Gastroesophageal sphincter (tissue), 4 donors: ENCODE measurements at regions not wholly inside any gene's neighbourhood (a gene's known extent, or its start where the extent isn't known, plus 50 kb on each side); places are given as distances from the start of the nearest gene placed in this dataset.

Experiments
- ATAC-seq: fragments of 150-250 bp; one replicate; pipeline ENCODE4 v1.9.1; 2016; ENCODE audit warnings: mild to moderate bottlenecking, moderate library complexity
- H3K27ac ChIP-seq, 4 donors: fragments of 200-600 bp; sonication (generic) in 3 of 4; 1 replicate in 3 of 4; 2 replicates in 1 of 4; pipeline ENCODE4 v1.5.1; 2016 to 2019
- H3K27me3 ChIP-seq: fragments of 200-600 bp; sonication (generic); one replicate; pipeline ENCODE4 v1.5.1; 2019
- H3K36me3 ChIP-seq, 2 donors: fragments of 200-600 bp; sonication (generic); one replicate each; pipeline ENCODE4 v1.5.1; 2019; ENCODE audit warnings: control low read depth in 1 of 2
- H3K4me1 ChIP-seq, 3 donors: fragments of 200-600 bp; sonication (generic); 1 replicate in 2 of 3; 2 replicates in 1 of 3; pipeline ENCODE4 v1.5.1; 2016 to 2019; ENCODE audit warnings: control low read depth in 2 of 3
- H3K4me3 ChIP-seq, 2 donors: fragments of 200-600 bp; sonication (generic); one replicate each; pipeline ENCODE4 v1.5.1; 2019; ENCODE audit warnings: mild to moderate bottlenecking in 1 of 2, moderate library complexity in 1 of 2
- H3K9me3 ChIP-seq, 3 donors: fragments of 200-600 bp; sonication (generic); one replicate each; pipeline ENCODE4 v1.5.1; 2017 to 2019; ENCODE audit warnings: control low read depth in 2 of 3
- CTCF ChIP-seq, 4 experiments: fragments of 200-600 bp in 2 of 4; fragments of 450-650 bp in 2 of 4; sonication (generic) in 1 of 4; IDR thresholded peaks; one replicate each; pipeline ENCODE4 v1.5.1; 2017 to 2019; ENCODE audit warnings: antibody characterized with exemption in 4 of 4, mild to moderate bottlenecking in 2 of 4, moderate library complexity in 2 of 4
- EP300 ChIP-seq: sonication (generic); formaldehyde crosslinking; IDR thresholded peaks from one replicate; pipeline ENCODE4 v1.6.1; 2017; ENCODE audit warnings: antibody characterized with exemption, mild to moderate bottlenecking
- POLR2A ChIP-seq, 2 donors: fragments of 450-650 bp; IDR thresholded peaks; one replicate each; pipeline ENCODE4 v1.6.1; 2017; ENCODE audit warnings: antibody characterized with exemption in 2 of 2, mild to moderate bottlenecking in 2 of 2, moderate library complexity in 1 of 2
- POLR2AphosphoS5 ChIP-seq: sonication (generic); formaldehyde crosslinking; IDR thresholded peaks from one replicate; pipeline ENCODE4 v1.6.1; 2017; ENCODE audit warnings: antibody characterized with exemption
- WGBS, 2 donors: methylation state at CpG; one replicate each; pipeline ENCODE4 v1.1.5; 2018; ENCODE audit warnings: low coverage in 1 of 2; 5-methylcytosine and 5-hydroxymethylcytosine counted together

DNA sequence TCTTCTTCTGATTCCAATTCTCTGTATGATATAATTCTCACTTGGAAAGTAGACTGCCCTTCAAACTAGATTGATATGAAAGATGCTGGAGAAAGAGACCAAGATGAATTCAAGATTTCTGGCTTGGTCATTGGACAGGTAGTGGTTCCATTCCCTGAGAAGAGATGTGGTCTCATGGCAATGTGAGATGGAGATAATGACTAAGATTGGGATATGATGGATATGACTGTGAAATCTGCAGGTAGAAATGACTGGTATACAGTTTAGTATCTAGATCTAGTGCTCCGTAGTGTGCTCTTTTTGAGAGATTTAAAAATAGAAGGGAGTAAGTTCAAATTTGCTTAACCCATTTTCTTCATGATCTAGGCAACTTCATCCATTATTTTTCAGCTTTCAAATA lies 425.4 kb upstream of the TRIB2 start:
- no peaks in the 10 kb centered on the region for H3K4me1 ChIP-seq
- H3K27ac ChIP-seq: no peak overlapping the region
- TF ChIP-seq CTCF (IDR thresholded peaks at IDR 0.05) (no peak), POLR2AphosphoS5 (no peak), POLR2A (IDR thresholded peaks at IDR 0.05) (no peak), EP300 (no peak)
- H3K27me3 ChIP-seq: no peaks in the 10 kb centered on the region
- ATAC-seq: no peak
- no peaks in the 10 kb centered on the region for H3K9me3 ChIP-seq
- no peak overlapping the region for H3K4me3 ChIP-seq
- no peaks in the 10 kb centered on the region for H3K36me3 ChIP-seq
- WGBS, 2 donors: 78 to 80% methylated on average over 1 of the region's 1 CpG

GRCh38 chr2:12293874-12294273 lies 422.9 kb upstream of the TRIB2 start:
- H3K4me1 ChIP-seq: no peaks in the 10 kb centered on the region
- whole genome bisulfite sequencing, 2 donors: 90 to 100% methylated on average over 1 of the region's 1 CpG
- H3K36me3 ChIP-seq: no peaks in the 10 kb centered on the region
- no peaks in the 10 kb centered on the region for H3K27me3 ChIP-seq
- H3K4me3 ChIP-seq: no peak overlapping the region
- no peak overlapping the region for H3K27ac ChIP-seq
- TF ChIP-seq EP300 (no peak), CTCF (IDR thresholded peaks at IDR 0.05) (no peak)
- no peak for ATAC-seq
- no peaks in the 10 kb centered on the region for H3K9me3 ChIP-seq

- H3K27me3 ChIP-seq: no peaks in the 10 kb centered on the region
- no peaks in the 10 kb centered on the region for H3K9me3 ChIP-seq
- no peak overlapping the region for H3K4me3 ChIP-seq
- 92 to 100% methylated on average over 2 to 4 of the region's 4 CpGs for WGBS, 2 donors
- H3K4me1 ChIP-seq: peaks cover 0 to 12% (median 12%) of the 10 kb centered on the region in 3 donors
- TF ChIP-seq POLR2A (IDR thresholded peaks at IDR 0.05): no peak
- no peak for TF ChIP-seq EP300
- TF ChIP-seq POLR2AphosphoS5: no peak
- no peak for TF ChIP-seq CTCF (IDR thresholded peaks at IDR 0.05)
- H3K36me3 ChIP-seq: no peaks in the 10 kb centered on the region
- ATAC-seq: no peak
- no peak overlapping the region for H3K27ac ChIP-seq
Observed at GRCh38 chr2:12295856-12296519, 420.7 kb upstream of the TRIB2 start.

DNA sequence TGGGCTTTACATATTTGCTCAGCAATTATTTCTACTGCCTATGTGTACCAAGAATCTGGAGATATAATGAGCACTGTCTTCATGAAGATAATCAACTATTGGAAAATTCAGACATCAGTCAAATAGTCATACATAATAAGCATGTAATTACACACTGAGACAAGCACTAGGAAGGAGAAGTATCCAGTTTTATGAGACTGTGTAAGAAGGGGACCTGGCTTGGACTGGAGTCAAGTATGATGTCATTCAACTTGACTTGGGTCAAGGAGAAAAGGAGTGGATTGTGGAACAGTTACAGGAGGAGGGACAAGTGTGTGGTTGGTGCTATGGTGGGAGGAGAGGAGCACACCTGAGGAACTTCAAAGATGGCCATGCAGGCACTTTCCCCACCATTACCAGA lies 419.8 kb upstream of the TRIB2 start:
- Histone ChIP-seq H3K4me3 (no peak overlapping the region), H3K36me3 (no peaks in the 10 kb centered on the region), H3K27ac (no peak overlapping the region), H3K9me3 (no peaks in the 10 kb centered on the region), H3K27me3 (no peaks in the 10 kb centered on the region), H3K4me1 (peaks cover 0 to 14% (median 12%) of the 10 kb centered on the region in 3 donors)
- TF ChIP-seq CTCF (IDR thresholded peaks at IDR 0.05): no peak
- TF ChIP-seq EP300: no peak
- no peak for TF ChIP-seq POLR2A (IDR thresholded peaks at IDR 0.05)
- TF ChIP-seq POLR2AphosphoS5: no peak
- ATAC-seq: no peak

DNA sequence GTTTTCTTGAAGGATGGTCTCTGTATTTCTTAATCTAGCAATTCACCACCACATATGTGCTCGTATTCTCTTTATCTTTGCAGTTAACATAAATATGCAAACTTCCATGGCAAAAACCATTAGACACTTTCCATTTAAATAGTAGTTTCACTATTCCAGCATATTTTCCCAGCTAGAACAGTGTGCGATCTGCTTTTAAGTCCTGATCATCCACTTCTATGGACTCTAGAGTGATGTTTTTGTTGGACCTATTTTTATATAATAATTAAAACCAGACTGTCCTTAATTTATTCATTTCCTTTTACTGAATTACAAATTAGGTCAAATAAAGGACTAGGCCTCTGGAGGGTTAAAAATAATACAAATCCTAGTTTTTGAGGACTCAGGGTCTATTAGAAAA lies 418.4 kb upstream of the TRIB2 start:
- Histone ChIP-seq H3K9me3 (no peaks in the 10 kb centered on the region), H3K27me3 (no peaks in the 10 kb centered on the region), H3K4me3 (no peak overlapping the region), H3K4me1 (peaks cover 0 to 14% (median 12%) of the 10 kb centered on the region in 3 donors), H3K36me3 (no peaks in the 10 kb centered on the region), H3K27ac (no peak overlapping the region)
- ATAC-seq: no peak
- 82 to 87% methylated on average over 2 of the region's 2 CpGs for WGBS, 2 donors
- no peak for TF ChIP-seq EP300
- TF ChIP-seq CTCF (IDR thresholded peaks at IDR 0.05): no peak
- TF ChIP-seq POLR2AphosphoS5: no peak
- no peak for TF ChIP-seq POLR2A (IDR thresholded peaks at IDR 0.05)
